WERI-Rb-1 (cell line): ENCODE measurements at regions not wholly inside any gene's neighbourhood (a gene's known extent, or its start where the extent isn't known, plus 50 kb on each side); places are given as distances from the start of the nearest gene placed in this dataset.

Experiments
- DNase-seq: peaks from one replicate; pipeline ENCODE4 v3.0.0-alpha.2; 2020
- H3K27ac ChIP-seq: fragments of 250-450 bp; sonication (Bioruptor Pico); 2 replicates; pipeline ENCODE4 v1.5.1; 2020; ENCODE audit warnings: mild to moderate bottlenecking, moderate library complexity
- H3K27me3 ChIP-seq: fragments of 250-450 bp; sonication (Bioruptor Pico); 2 replicates; pipeline ENCODE4 v1.5.1; 2021; ENCODE audit warnings: mild to moderate bottlenecking, low read depth, moderate library complexity; ENCODE audit not compliant: insufficient read depth, severe bottlenecking
- H3K36me3 ChIP-seq: fragments of 250-450 bp; sonication (Bioruptor Pico); 2 replicates; pipeline ENCODE4 v1.5.1; 2020; ENCODE audit warnings: mild to moderate bottlenecking, moderate library complexity
- H3K4me3 ChIP-seq: 2 replicates; pipeline ENCODE4 v1.5.1; 2011; ENCODE audit warnings: low read depth, mild to moderate bottlenecking, control low read depth, low read length
- H3K9me3 ChIP-seq: fragments of 250-450 bp; sonication (Bioruptor Pico); 2 replicates; pipeline ENCODE4 v1.5.1; 2021; ENCODE audit warnings: mild to moderate bottlenecking, moderate library complexity; ENCODE audit not compliant: severe bottlenecking
- TF ChIP-seq, protein P1 (sequence below): IDR thresholded peaks from 2 replicates; pipeline ENCODE4 v1.5.1; 2011; ENCODE audit warnings: low read depth, mild to moderate bottlenecking, control low read depth, inconsistent platforms, low read length

DNA sequence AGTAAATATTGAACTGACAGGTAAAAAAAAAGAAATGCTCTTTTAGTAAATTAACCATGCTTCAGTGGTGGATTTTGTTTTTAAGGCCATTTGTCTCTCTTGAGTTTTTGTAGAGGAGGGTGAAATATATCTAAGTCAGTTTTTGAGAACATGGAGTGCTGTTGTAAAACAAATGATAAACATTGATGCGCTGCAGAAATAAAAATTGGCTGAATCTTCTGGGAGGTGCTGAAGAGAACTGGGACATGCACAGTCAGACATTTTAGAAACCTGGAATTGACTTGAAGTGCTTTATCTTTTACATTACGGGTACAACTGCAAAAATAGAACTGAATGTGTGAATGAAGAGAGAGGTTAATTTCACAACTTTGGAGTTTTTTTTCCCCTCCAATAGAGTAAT is 203.0 kb upstream of the HDAC9 start:
- DNase-seq: no peak
- TF ChIP-seq, protein P1, sequence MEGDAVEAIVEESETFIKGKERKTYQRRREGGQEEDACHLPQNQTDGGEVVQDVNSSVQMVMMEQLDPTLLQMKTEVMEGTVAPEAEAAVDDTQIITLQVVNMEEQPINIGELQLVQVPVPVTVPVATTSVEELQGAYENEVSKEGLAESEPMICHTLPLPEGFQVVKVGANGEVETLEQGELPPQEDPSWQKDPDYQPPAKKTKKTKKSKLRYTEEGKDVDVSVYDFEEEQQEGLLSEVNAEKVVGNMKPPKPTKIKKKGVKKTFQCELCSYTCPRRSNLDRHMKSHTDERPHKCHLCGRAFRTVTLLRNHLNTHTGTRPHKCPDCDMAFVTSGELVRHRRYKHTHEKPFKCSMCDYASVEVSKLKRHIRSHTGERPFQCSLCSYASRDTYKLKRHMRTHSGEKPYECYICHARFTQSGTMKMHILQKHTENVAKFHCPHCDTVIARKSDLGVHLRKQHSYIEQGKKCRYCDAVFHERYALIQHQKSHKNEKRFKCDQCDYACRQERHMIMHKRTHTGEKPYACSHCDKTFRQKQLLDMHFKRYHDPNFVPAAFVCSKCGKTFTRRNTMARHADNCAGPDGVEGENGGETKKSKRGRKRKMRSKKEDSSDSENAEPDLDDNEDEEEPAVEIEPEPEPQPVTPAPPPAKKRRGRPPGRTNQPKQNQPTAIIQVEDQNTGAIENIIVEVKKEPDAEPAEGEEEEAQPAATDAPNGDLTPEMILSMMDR: no peak
- no peak overlapping the region for H3K4me3 ChIP-seq
- H3K27ac ChIP-seq: no peak overlapping the region
- H3K36me3 ChIP-seq: no peaks in the 10 kb centered on the region
- no peaks in the 10 kb centered on the region for H3K27me3 ChIP-seq
- H3K9me3 ChIP-seq: no peaks in the 10 kb centered on the region

DNA sequence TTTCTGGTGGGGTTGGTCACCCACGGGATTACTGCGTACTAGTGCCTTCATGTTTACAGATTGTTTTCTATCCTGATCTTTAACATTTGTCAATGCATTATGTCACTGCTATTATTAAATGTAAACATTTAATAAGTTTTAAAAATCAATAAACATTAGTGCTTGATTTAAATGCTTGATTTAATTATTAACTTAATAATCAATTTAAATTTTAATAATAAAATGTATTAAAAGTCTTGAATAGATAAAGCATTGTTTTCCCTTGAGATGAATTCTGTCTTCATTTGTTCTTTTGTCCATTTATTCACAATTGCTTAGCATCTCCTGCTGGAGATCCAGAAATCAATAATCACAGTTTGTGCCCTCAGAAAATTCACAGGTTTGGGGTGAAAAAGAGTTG is 201.8 kb upstream of the HDAC9 start:
- DNase-seq: no peak
- Histone ChIP-seq H3K27ac (no peak overlapping the region), H3K27me3 (no peaks in the 10 kb centered on the region), H3K36me3 (no peaks in the 10 kb centered on the region), H3K9me3 (no peaks in the 10 kb centered on the region), H3K4me3 (no peak overlapping the region)
- TF ChIP-seq, protein P1: no peak

DNA sequence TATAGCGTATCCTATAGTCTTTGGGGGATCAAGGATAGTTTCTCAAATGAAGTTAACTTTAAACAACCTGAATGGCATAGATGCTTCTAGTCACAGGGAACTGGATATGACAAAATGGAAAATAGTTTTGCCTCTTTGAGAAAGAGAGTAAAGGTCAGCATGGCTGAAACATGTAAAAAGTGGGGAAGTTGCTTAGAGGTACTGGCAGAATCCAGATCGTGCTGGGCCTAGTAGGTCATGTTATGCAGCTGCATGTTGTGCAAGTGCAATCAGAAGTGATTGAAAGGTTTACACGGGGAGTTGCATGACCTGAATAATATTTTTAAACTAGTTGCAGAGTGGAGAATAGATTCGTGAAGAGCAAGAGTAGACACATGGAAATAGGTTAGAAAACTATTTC is 201.1 kb upstream of the HDAC9 start:
- Histone ChIP-seq H3K27ac (no peak overlapping the region), H3K27me3 (no peaks in the 10 kb centered on the region), H3K36me3 (no peaks in the 10 kb centered on the region), H3K4me3 (no peak overlapping the region), H3K9me3 (no peaks in the 10 kb centered on the region)
- no peak for DNase-seq
- TF ChIP-seq, protein P1: no peak

DNA sequence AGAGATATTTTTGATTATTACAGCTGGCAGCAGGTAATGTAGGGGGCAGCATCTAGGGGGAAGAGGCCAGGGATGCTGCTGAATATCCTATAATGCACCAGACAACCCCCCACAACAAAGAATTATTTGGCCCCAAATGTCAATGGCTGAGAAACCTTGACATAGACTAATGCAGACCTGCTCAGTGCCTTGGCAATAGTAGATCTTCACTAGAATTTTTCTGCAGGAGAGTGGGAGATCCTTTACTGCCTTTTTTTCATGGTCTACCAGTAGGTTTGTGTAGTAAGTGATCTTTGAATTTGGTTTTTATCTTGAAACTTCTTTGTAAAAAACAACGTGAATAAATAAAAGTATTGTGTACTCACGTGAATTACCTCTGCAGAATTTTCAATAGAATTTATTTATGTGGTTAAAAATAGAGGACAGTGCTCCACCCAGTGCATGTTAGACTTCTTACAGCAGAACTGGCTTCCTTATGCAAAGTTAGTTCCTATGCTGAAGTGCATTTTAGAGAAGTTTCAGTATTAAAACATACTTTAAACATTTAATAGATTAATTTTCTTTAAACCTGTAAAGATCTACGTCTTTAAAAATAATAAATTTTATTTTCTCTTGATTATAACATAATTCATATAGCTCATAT is 199.6 kb upstream of the HDAC9 start:
- Histone ChIP-seq H3K27me3 (no peaks in the 10 kb centered on the region), H3K4me3 (no peak overlapping the region), H3K36me3 (no peaks in the 10 kb centered on the region), H3K27ac (no peak overlapping the region), H3K9me3 (no peaks in the 10 kb centered on the region)
- no peak for DNase-seq
- TF ChIP-seq, protein P1: no peak

- DNase-seq: no peak
- Histone ChIP-seq H3K27me3 (no peaks in the 10 kb centered on the region), H3K9me3 (no peaks in the 10 kb centered on the region), H3K4me3 (no peak overlapping the region), H3K27ac (no peak overlapping the region), H3K36me3 (no peaks in the 10 kb centered on the region)
- TF ChIP-seq, protein P1: no peak
Measured at GRCh38 chr7:18302097-18302496, 193.5 kb upstream of the HDAC9 start.

- no peak for DNase-seq
- Histone ChIP-seq H3K4me3 (no peak overlapping the region), H3K9me3 (no peaks in the 10 kb centered on the region), H3K36me3 (no peaks in the 10 kb centered on the region), H3K27me3 (no peaks in the 10 kb centered on the region), H3K27ac (no peak overlapping the region)
- TF ChIP-seq, protein P1: no peak
Measured at GRCh38 chr7:18305866-18306265, 189.7 kb upstream of the HDAC9 start.
